ENCODE measurements at regions not wholly inside any gene's neighbourhood (a gene's known extent, or its start where the extent isn't known, plus 50 kb on each side); places are given as distances from the start of the nearest gene placed in this dataset.

- DNase-seq (ENCODE audit: low read depth, low spot score) (no peak), FAIRE-seq (no peak)
- H3K9me1 ChIP-seq (replicated peaks; ENCODE audit: control insufficient read depth, extremely low read depth, insufficient read depth, low read length), result no peaks in the 10 kb centered on the region
- no TSS peak for BruUV-seq (replicated peaks)
- no peaks in the 10 kb centered on the region for H3K9me3 ChIP-seq (replicated peaks; ENCODE audit: control insufficient read depth, insufficient read depth, low read length)
- no peaks in the 10 kb centered on the region for H4K20me1 ChIP-seq (replicated peaks; ENCODE audit: control insufficient read depth, extremely low read depth, insufficient read depth, low read length)
- H2AFZ ChIP-seq (ENCODE audit: low read depth, low read length), result no peak overlapping the region
- no peak overlapping the region for H3K27ac ChIP-seq (ENCODE audit: insufficient read depth, low read depth, low read length)
- no peaks in the 10 kb centered on the region for H3K79me2 ChIP-seq (ENCODE audit: control insufficient read depth, insufficient read depth, low read length)
- H3K27me3 ChIP-seq (ENCODE audit: control insufficient read depth in 2 of 2, insufficient read depth in 2 of 2, low read length in 2 of 2), result no peaks in the 10 kb centered on the region
- ChIA-PET POLR2A (interaction anchor here (0.7 kb wide), 1 partner anchor 253 kb away, joined by 3 read pairs; no protein-coding TSS in a partner anchor), CTCF (no interaction called here)
- H3K4me3 ChIP-seq (replicated peaks in 1 of 3; ENCODE audit: insufficient read depth in 1 of 3, low read depth in 1 of 3, low read length in 3 of 3), result no peak overlapping the region
- intact Hi-C loops (cut with micrococcal nuclease) (no loop called here), dilution Hi-C loops (cut with MboI; ENCODE audit: extremely low pct_ligation_motif_present, low sequenced_read_pairs) (no loop called here)
- no peak for TF ChIP-seq POLR2A (IDR thresholded peaks at IDR 0.05; ENCODE audit: low read depth, low read length)
- TF ChIP-seq MAX (IDR thresholded peaks at IDR 0.05; ENCODE audit: insufficient read depth, insufficient read length), result no peak
- TF ChIP-seq POLR2AphosphoS5 (IDR thresholded peaks at IDR 0.05; ENCODE audit: insufficient read depth, low read depth, low read length), result no peak
- TF ChIP-seq FOS (IDR thresholded peaks at IDR 0.05; ENCODE audit: borderline replicate concordance, insufficient read depth, low read length), result no peak
- no peak for TF ChIP-seq EZH2 (IDR thresholded peaks at IDR 0.05; ENCODE audit: borderline replicate concordance, low read depth, low read length, severe bottlenecking)
- TF ChIP-seq MYC (IDR thresholded peaks at IDR 0.05; ENCODE audit: low read depth, low read length), result no peak
- no peak for TF ChIP-seq CTCF (IDR thresholded peaks at IDR 0.05; ENCODE audit: extremely low read depth in 1 of 2, insufficient read depth in 1 of 2, low read depth in 1 of 2, low read length in 2 of 2)
- no peak for TF ChIP-seq JUN (IDR thresholded peaks at IDR 0.05; ENCODE audit: borderline replicate concordance, insufficient read depth, insufficient read length, low read depth)
- no peak for TF ChIP-seq GATA2 (IDR thresholded peaks at IDR 0.05; ENCODE audit: insufficient read depth, insufficient read length, low read depth, low read length)
- peaks cover 8% of the 10 kb centered on the region for H3K4me1 ChIP-seq (ENCODE audit: control insufficient read depth, extremely low read depth, insufficient read depth, low read length)
- no peaks in the 10 kb centered on the region for H3K36me3 ChIP-seq (ENCODE audit: control insufficient read depth in 2 of 2, extremely low read depth in 1 of 2, insufficient read depth in 2 of 2, low read length in 2 of 2)
- no peak overlapping the region for H3K4me2 ChIP-seq (ENCODE audit: insufficient read depth, low read length)
- H3K9ac ChIP-seq (replicated peaks; ENCODE audit: extremely low read depth, insufficient read depth, low read length), result no peak overlapping the region
These were observed 124.4 kb upstream of the ADAMTSL1 start for GRCh38 chr9:18349530-18349929.
